GM12865 (cell line): ENCODE measurements at regions not wholly inside any gene's neighbourhood (a gene's known extent, or its start where the extent isn't known, plus 50 kb on each side); places are given as distances from the start of the nearest gene placed in this dataset.

Source experiments
- DNase-seq: peaks from one replicate; pipeline ENCODE4 v3.0.0; 2010; ENCODE audit warnings: low read depth
- H3K4me3 ChIP-seq: 2 replicates; pipeline ENCODE4 v1.5.1; 2011; ENCODE audit warnings: mild to moderate bottlenecking, low read depth, low read length, control low read depth
- TF ChIP-seq, protein P1 (sequence below): IDR thresholded peaks from 2 replicates; pipeline ENCODE4 v1.5.1; 2011; ENCODE audit warnings: low read length, control low read depth, low read depth, inconsistent platforms; ENCODE audit not compliant: insufficient read depth; ENCODE audit errors: missing control alignments

DNA sequence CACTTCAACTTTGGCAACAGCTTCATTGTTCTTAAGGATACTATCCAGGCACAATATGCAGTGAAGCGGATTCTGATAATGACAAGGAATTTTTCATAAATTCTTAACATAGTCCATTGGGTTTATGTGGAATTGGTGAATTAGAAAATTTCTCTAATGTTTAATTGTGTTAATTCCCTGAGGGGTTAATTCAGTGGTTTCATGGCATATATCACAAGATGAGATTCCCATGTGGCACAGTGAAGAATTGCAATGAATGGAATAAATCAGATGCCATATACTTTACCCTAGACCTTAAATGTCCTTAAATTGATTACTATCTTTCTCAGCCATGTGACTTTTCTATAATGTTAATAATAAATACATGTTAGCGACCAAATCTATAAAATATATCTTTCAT lies 1244.1 kb downstream of the ROBO2 start:
- H3K4me3 ChIP-seq: no peak overlapping the region
- no peak for DNase-seq
- TF ChIP-seq, protein P1, sequence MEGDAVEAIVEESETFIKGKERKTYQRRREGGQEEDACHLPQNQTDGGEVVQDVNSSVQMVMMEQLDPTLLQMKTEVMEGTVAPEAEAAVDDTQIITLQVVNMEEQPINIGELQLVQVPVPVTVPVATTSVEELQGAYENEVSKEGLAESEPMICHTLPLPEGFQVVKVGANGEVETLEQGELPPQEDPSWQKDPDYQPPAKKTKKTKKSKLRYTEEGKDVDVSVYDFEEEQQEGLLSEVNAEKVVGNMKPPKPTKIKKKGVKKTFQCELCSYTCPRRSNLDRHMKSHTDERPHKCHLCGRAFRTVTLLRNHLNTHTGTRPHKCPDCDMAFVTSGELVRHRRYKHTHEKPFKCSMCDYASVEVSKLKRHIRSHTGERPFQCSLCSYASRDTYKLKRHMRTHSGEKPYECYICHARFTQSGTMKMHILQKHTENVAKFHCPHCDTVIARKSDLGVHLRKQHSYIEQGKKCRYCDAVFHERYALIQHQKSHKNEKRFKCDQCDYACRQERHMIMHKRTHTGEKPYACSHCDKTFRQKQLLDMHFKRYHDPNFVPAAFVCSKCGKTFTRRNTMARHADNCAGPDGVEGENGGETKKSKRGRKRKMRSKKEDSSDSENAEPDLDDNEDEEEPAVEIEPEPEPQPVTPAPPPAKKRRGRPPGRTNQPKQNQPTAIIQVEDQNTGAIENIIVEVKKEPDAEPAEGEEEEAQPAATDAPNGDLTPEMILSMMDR: no peak

DNA sequence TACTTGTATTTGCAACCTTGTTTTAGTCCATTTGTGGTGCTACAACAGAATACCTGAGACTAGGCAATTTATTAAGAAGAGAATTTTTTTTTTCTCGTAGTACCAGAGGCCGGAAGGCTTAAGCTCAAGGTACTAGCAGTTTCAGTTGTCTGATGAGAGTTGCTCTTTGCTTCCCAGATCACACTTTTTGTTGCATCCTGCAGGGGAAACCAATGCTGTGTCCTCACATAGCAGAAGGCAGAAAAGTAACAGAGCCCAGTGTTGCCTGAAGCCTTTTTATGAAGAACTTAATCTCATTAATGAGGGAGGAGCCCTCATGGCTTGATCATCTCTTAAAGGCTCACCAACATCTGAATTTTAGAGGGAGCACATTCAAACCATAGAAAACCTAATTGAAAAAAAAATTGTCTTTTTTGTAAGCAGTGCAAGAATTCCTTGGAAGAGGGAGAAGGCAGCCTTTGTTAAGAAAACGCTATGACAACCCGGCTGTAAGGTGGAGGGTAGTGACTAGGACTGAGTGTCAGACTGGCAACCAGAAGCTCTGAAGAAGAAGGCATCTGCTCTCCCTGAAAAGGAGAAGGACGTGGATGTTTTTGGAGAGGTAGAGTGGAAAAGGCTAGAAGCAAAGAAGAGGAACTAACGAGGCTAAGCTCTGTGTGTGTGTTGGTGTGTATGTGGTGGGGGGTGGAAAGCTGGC lies 1245.3 kb downstream of the ROBO2 start:
- no peak for DNase-seq
- TF ChIP-seq, protein P1: no peak
- no peak overlapping the region for H3K4me3 ChIP-seq

DNA sequence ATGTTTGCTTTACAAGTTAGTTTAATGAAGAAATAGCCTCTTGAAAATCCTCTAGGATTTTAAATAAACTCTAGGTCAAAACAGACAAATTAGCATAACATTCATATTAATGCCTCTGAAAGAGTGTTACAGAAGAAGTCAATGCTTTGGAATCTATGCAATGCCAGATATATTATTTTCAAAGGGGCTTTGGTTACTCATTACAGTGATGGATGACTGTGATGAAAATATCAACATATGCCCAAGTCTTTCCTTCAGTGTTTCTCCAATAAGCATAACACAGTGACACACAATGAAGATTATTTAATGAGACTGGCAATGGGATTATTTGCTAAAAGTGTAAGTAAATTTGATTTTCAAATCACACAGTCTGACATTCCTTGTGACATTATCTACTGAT lies 1247.2 kb downstream of the ROBO2 start:
- no peak for DNase-seq
- TF ChIP-seq, protein P1: no peak

DNA sequence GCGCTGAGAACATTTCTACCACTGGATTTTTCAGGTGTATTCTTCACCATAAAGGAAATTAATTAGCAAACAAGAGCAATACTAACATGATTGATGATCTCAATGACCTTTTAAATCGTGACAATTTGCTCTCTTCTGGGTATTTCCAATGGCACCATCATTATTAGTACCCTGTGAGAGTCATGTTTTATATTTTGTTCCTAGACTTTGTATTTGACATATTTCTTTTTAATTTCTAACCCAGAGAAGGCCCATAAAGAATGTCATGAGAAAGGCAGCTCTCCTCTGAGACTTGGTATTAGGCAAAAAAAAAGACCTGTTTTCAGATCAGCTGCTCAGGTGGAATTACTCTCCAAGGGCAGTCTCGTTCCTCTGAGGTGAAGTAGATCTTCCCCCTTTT lies 1253.4 kb downstream of the ROBO2 start:
- TF ChIP-seq, protein P1: no peak
- no peak for DNase-seq
- H3K4me3 ChIP-seq: no peak overlapping the region

More for the DNA sequence above, 1247.2 kb downstream of the ROBO2 start:
- H3K4me3 ChIP-seq: no peak overlapping the region

DNA sequence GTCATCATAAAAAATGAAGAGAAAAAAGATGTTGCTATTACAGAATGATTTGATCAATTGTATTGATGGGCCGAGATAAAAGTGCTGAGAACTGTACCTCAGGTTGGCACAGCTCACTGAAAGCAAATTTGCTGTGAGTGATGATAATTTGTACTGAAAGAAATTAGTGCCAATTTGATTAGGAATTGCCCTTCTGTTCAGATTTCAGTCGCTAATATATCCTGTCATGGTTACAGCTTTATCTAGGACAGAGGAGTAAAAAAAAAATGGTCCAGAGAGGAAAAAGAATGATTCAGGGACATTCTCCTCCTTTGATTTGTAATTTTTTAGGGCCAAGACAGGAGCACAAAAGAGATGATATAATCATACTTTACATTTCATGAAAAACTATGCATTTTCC lies 1264.2 kb downstream of the ROBO2 start:
- no peak for DNase-seq
- no peak overlapping the region for H3K4me3 ChIP-seq
- TF ChIP-seq, protein P1: no peak

DNA sequence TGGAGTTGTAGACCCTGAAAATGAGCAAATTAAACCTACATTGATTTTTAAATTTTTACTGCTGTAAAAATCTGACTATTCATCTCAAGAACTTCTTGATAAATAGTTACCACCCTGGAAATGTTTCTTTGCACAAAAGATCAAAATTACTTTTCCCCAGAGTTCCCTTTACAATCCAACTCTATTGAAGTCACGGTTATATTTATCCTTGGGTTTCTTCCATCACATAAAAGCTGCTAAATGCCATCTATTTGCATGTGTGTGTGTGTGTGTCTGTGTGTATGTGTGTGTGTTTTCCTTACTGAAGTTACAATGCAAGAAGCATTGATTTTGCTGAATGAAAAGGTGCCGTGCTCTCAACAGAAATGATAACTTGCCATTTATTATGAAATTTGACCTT lies 1273.0 kb downstream of the ROBO2 start:
- H3K4me3 ChIP-seq: no peak overlapping the region
- no peak for DNase-seq
- TF ChIP-seq, protein P1: no peak

DNA sequence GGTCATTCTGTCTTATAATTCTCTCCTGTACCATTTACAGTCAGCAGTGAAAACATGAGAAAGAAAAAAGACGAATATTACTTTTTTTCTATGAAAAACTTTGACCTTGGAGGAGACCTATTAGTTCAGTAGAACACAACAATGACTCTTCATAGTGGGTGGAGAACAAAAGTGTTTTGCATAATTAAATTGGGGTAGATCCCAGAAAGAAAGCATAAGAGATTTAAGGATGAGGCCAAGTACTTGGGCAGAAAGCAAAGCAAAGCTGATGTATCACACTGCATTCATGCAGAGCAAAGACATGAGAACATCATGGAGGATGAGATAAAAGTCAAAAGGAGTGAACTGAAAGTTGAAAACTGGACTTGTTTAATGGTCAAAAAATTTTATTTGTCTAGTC lies 1273.4 kb downstream of the ROBO2 start:
- no peak overlapping the region for H3K4me3 ChIP-seq
- no peak for DNase-seq
- TF ChIP-seq, protein P1: no peak
